NCI-H446 (cell line): ENCODE measurements at regions not wholly inside any gene's neighbourhood (a gene's known extent, or its start where the extent isn't known, plus 50 kb on each side); places are given as distances from the start of the nearest gene placed in this dataset.
"Not testable (repeated sequence)": the region's sequence is repeated elsewhere in the genome, so short reads cannot be mapped to it uniquely, and the experiment has no call there.

Source experiments
- DNase-seq, 2 experiments: peaks; one replicate each; lab custom pipeline; 2025; lab: John Stamatoyannopoulos, UW

GRCh38 chr15:30841639-30842038 lies 62.1 kb upstream of the FAN1 start:
- not testable (repeated sequence) for DNase-seq

GRCh38 chr15:30842798-30843472 lies 60.8 kb upstream of the FAN1 start:
- DNase-seq, result not testable (repeated sequence)

- not testable (repeated sequence) for DNase-seq
Observed at GRCh38 chr15:30845536-30845935, 58.2 kb upstream of the FAN1 start.
